NOMO-1 treated with dmso at 0.1 percent for 144 hours (cell line): ENCODE measurements at regions not wholly inside any gene's neighbourhood (a gene's known extent, or its start where the extent isn't known, plus 50 kb on each side); places are given as distances from the start of the nearest gene placed in this dataset.
"Not testable (repeated sequence)": the region's sequence is repeated elsewhere in the genome, so short reads cannot be mapped to it uniquely, and the experiment has no call there.

ENCODE experiments used
- DNase-seq: peaks from one replicate; lab custom pipeline; 2025; ENCODE audit not compliant: unreplicated experiment; lab: John Stamatoyannopoulos, UW

GRCh38 chr3:40925231-40925630 is 274.1 kb upstream of the CTNNB1 start:
- no peak for DNase-seq

DNA sequence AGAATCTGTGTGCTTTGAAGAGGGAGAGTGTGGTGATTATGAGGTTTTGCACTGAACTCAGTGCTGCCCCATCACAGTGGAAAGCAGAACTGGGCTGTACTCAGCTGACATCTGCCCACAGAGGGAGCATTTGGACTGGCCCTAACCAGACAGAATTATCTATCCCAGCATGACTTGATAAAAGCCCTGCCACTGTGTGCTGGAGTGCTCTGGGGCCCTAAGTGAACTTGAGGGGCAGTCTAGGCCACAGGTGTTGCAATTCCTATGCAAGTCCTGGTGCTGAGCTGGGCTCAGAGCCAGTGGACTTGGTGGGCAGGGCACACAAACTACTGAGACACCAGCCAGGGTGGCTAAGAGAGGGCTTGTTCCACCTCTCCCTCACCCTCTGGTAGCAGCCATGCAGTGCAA is 269.2 kb upstream of the CTNNB1 start:
- peak; percentile 69 for DNase-seq

- DNase-seq, result no peak
Observed at GRCh38 chr3:40930756-40931155, 268.5 kb upstream of the CTNNB1 start.

GRCh38 chr3:40938591-40938990 is 260.7 kb upstream of the CTNNB1 start:
- DNase-seq, result no peak

- no peak for DNase-seq
Observed at GRCh38 chr3:40939030-40939740, 260.1 kb upstream of the CTNNB1 start.

DNA sequence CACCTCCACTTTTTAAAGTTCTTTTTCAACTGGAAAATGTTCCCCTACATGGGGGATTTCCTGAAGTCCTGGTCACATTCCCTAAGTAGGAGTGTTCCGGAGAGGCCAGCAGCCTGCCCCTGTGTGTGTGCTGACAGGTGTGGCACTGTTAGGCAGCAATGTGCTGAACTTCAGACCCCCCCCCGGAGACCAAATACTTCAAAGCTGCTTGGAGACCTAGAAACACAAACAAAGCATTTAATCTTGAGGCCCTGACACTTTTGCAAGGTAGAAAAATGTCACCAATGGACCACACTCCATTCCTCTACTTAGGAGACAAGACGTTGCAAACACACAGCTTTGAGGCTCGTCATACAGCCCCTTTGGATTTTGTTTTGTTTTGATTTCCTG is 259.6 kb upstream of the CTNNB1 start:
- DNase-seq, result no peak

DNA sequence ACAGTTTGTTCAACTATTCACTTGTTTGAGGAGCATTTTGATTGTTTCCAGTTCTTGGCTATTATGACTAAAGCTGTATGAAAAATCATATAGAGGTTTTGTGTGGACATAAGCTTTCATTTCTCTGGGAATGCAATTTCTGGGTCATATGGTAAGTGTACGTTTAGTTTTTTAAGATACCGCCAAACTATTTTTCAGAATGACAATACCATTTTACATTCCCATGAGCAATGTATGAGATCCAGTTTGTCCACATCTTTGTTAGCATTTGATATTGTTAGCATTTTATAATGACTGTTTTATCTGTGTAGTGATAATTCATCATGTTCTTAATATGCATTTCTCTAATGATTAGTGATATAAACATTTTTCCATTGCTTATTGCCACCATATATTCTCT is 258.7 kb upstream of the CTNNB1 start:
- DNase-seq, result no peak

DNA sequence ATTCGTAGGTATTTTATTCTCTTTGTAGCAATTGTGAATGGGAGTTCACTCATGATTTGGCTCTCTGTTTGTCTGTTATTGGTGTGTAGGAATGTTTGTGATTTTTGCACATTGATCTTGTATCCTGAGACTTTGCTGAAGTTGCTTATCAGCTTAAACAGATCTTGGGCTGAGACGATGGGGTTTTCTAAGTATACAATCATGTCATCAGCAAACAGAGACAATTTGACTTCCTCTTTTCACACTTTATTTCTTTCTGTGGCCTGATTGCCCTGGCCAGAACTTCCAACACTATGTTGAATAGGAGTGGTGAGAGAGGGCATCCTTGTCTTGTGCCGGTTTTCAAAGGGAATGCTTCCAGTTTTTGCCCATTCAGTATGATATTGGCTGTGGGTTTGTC is 252.3 kb upstream of the CTNNB1 start:
- not testable (repeated sequence) for DNase-seq

GRCh38 chr3:40949347-40949746 is 250.0 kb upstream of the CTNNB1 start:
- DNase-seq, result not testable (repeated sequence)

DNA sequence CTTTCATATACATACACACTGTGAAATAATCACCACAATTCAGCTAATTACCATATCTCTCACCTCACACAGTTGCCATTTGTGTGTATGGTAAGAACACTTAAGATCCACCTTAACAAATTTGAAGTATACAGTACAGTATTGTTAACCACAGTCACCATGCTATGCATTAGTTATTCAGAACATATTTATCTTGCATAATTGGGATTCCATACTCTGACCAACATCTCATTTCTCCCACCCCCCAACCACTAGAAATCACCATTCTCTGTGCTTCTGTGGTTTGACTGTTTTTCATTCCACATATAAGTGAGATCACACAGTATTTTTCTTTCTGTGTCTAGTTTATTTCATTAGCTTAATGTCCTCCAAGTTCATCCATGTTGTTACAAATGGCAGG is 247.7 kb upstream of the CTNNB1 start:
- DNase-seq, result no peak

DNA sequence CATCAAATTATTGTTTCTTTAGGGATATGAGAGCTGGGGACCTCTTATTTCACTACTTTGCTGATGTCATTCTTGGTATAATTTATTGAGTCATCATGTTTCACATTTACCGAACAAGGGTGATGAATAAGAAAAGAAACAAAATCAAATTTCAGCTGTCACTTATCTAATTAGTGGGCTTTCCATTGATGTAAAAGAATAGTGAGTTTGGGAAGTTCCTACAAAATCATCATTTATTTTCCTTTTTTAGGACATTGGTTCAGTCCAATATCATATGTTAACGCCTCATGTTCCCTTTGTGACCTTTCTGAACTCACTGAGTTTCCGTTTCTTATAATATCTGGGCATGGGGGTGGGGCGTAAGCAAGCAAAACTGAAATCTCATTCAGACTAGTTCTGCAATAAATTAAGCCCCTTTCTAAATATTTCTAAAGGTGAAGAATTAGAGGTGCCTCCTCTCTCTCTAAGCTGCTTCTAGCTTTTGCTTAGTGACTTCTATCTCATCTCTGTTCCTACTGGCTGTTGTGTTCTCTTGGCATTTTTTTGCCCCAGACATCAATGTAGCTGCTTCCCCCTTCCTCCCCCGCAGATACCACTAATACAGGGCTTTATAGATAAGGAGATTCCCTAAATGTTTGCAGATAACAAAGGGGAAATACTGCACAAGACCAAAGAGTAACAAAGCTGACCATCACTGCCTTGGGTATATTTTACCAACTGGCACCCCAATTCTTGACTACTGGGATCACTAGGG is 238.0 kb upstream of the CTNNB1 start:
- DNase-seq, result no peak

DNA sequence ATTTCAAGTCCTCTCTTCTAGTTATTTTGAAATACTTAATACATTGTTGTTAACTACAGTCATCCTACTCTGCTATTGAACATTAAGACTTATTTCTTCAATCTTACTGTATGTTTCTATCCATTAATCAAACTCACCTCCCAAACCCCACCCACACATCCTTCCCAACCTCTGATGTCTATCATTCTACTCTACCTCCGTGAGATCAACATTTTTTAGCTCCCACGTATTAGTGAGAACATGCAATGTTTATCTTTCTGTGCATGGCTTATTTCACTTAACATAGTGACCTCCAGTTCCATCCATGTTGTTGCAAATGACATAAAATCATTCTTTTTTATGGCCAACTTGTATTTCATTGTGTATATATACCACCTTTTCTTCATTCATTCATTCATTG is 236.6 kb upstream of the CTNNB1 start:
- DNase-seq, result no peak

GRCh38 chr3:40968666-40969065 is 230.6 kb upstream of the CTNNB1 start:
- no peak for DNase-seq

DNA sequence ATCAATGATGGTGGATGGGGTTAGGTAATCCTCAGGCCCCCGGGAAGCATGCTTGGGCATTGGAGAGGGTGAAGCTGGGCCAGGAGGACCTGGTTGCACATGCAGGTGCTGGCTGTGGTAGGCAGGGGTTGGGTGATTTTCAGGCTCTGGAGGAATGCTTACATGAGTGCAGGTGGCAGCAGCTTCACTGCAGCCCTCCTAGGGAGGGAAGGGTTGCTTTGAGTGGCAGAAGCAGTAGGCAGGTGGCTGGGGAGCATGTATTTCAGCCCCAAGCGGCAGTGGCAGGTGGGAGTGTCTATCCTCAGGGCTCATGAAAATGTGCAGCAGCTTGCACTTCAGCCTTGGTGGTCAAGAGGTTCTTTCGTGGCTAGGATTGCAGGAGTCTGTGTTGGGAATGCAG is 230.0 kb upstream of the CTNNB1 start:
- DNase-seq, result no peak

DNA sequence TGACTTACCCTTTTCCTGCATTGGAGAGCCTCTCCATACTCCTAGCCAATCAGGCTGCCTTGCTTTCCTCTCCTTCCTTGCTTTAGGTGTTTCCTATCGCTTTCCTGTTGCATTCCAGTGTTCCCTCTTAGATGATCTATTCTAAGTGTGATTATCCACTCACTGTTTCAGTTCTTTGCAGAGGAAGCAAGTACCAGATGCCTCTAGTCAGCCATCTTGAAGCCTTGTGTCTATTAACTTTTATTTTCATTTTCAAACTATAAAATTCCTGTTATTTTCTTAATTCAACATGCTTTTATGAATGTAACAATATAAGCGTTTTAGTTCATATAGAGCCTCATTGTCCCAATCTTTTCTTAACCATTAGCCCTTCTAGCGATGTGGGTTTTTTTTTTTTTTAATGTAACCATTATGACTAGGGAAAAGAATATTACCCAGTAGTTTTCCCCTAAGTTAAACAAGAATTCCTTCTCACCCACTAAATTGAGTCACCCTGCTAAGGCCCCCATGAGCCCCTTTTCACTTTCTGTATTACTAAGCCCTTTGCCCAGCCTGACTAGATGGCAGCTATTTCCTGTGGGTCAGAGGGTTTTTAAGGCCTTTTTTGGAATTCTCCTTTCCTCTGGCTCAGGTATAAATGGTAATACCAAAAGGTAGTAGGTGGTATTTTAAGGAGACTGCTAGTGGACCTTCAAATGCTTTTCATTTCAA is 229.4 kb upstream of the CTNNB1 start:
- no peak for DNase-seq

DNA sequence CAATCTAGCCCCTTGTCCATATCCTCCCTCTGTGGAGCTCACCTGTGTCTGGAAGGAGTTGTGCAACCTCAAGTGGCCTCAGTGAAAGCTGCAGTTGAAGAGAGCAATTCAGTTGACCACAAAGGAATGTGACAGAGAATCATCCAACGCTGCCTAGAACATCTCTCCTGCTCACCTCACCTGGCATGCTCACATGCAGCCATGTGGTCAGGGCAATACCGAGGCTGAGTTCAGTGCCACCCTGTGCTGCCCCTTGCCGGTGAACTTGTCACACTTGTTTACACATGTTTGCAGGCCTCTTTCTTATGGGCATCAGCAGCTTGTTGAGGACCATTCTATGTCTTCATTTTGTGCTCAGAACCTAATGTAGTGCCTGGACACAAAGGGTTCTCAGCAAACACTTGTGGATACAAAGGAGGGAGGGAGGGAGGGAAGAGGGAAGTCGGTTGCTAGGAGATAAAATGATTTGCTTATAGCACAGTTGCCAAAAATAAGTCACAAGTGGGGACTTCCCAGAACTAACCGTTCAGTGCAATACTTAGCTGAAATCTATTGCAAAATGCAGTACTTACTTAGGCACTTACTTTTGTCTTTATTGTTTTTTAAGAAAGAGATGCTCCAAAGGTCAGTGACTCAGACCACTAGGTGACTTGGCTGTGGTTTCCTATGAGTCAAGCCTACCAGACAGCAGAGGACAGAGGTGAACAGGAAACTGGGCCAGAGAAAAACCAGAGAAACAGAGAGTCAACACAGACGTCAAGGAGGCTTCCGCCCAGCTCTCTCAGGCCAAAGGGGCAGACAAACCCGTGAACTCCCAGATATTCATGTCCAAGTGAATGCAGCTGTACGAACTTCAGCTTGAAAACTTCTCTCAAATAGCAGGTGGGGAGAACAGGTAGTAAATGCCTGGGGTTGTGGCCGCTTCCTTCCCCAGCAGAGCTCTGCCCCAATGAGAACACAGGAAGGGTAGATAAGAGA is 227.8 kb upstream of the CTNNB1 start:
- DNase-seq, result peak; percentile 93

DNA sequence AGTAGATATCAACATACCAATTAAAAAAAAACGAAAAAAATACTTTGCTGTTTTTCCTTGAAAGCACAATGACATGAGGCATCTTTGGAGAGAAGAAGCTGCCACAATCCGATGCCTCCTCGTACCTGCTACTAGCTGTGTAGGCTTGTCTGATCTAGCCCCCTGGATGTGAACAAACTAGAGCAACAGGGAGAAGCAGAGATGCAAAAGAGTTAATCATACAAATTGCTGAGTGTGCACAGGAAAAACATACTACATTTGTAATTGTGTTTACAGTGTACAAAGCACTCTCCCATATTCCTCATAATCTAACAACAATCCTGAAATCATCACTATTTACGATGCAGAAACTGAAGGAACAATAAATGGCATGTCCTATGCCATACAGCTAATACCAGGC is 227.0 kb upstream of the CTNNB1 start:
- no peak for DNase-seq

GRCh38 chr3:40973141-40973540 is 226.2 kb upstream of the CTNNB1 start:
- DNase-seq, result no peak

- DNase-seq, result no peak
Observed at GRCh38 chr3:40975711-40976121, 223.6 kb upstream of the CTNNB1 start.

- no peak for DNase-seq
Observed at GRCh38 chr3:40976241-40976640, 223.1 kb upstream of the CTNNB1 start.

DNA sequence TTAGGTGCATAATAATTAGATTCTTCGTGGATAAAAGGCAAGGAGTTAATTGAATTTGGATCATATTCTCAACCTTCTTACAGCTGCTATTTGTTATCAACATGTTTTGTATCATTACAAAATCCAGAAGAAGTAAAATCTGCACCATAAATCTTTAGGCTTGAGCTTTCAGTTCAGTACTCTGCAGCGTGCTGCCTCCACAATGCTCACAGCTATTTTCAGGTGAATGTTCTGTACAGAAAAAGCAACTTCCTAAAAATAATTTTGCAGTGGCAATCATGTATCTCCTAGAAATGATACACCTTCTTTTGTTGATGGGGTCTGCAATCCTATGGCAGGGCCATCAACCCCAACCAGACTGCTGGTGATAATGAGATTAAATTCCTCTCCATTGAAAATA is 220.9 kb upstream of the CTNNB1 start:
- DNase-seq, result no peak
